ENCODE measurements at regions not wholly inside any gene's neighbourhood (a gene's known extent, or its start where the extent isn't known, plus 50 kb on each side); places are given as distances from the start of the nearest gene placed in this dataset.

DNA sequence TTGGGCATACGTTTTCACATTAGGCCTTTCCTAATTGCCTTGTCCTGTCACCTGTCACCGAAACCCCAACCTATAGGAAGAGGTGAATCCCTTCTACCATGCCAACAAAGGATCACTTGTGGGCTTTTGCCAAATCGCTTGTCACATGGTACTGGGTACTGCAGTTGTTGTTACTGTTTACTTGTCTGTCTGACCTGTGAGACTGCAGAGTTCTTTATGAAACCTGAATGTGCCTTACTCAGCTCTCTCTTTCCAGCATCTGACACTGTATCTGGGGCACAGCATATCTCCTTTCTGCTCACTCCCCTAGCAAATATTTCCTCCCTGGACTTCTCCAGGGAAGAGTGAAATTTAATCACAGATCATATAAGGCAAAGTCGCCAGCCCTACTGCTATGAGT, 1272.4 kb downstream of the CDH8 start:
- in situ Hi-C loops (cut with HindIII; ENCODE audit: low pct_ligation_motif_present, low sequenced_read_pairs), result no loop called here
- Histone ChIP-seq H3K36me3 (replicated peaks) (no peaks in the 10 kb centered on the region), H3K4me3 (ENCODE audit: low read depth, low read length) (no peak overlapping the region), H3K27ac (no peak overlapping the region), H3K27me3 (replicated peaks) (no peaks in the 10 kb centered on the region)
- TF ChIP-seq, protein P1, sequence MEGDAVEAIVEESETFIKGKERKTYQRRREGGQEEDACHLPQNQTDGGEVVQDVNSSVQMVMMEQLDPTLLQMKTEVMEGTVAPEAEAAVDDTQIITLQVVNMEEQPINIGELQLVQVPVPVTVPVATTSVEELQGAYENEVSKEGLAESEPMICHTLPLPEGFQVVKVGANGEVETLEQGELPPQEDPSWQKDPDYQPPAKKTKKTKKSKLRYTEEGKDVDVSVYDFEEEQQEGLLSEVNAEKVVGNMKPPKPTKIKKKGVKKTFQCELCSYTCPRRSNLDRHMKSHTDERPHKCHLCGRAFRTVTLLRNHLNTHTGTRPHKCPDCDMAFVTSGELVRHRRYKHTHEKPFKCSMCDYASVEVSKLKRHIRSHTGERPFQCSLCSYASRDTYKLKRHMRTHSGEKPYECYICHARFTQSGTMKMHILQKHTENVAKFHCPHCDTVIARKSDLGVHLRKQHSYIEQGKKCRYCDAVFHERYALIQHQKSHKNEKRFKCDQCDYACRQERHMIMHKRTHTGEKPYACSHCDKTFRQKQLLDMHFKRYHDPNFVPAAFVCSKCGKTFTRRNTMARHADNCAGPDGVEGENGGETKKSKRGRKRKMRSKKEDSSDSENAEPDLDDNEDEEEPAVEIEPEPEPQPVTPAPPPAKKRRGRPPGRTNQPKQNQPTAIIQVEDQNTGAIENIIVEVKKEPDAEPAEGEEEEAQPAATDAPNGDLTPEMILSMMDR (IDR thresholded peaks at IDR 0.05; ENCODE audit: low read depth, low read length, missing control alignments), result no peak
- no peak for DNase-seq

DNA sequence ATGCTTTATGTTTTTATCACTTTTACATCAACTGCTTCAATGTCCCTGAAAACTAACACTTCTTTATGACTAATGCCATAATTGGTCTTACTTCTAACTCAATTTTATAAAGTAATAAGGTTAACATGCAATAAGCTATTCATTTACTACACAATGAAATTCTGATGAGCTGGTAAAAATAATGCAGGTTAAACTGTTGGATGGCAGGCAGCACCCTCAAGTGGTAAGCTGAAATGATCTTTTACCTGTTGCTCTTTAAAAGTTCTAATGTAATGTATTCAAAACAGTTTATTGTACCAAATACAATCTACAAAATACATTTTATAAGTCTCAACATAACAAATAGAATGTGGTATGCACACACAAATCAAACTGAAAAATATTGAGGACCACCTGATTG, 1280.3 kb downstream of the CDH8 start:
- no peak for DNase-seq
- TF ChIP-seq, protein P1 (IDR thresholded peaks at IDR 0.05; ENCODE audit: low read depth, low read length, missing control alignments), result peak; percentile 35

DNA sequence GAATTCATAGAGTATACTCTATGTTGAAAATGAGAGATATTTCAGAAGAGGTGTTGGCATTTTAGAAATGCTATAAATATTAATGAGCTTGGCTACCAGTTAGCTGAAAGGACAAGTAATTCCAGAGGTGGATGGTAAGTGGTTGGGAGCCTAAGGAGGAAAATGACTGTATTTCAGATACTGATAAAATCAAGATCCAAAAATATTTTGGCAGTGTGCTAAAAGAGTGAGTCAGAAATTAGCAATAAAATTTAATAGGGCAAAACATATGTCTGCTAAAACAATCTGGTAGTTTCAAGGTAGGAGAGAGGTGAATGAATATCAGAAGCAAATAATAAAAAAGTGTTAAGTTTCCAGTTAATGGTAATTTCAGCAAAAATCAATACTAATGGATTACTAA, 1287.9 kb downstream of the CDH8 start:
- in situ Hi-C loops (cut with HindIII; ENCODE audit: low pct_ligation_motif_present, low sequenced_read_pairs), result no loop called here
- no peak for DNase-seq
- TF ChIP-seq, protein P1 (IDR thresholded peaks at IDR 0.05; ENCODE audit: low read depth, low read length, missing control alignments), result no peak
- Histone ChIP-seq H3K27ac (no peak overlapping the region), H3K4me3 (ENCODE audit: low read depth, low read length) (no peak overlapping the region), H3K36me3 (replicated peaks) (no peaks in the 10 kb centered on the region), H3K27me3 (replicated peaks) (no peaks in the 10 kb centered on the region)

More for the DNA sequence above, 1280.3 kb downstream of the CDH8 start:
- Histone ChIP-seq H3K27me3 (replicated peaks) (no peaks in the 10 kb centered on the region), H3K27ac (no peak overlapping the region), H3K36me3 (replicated peaks) (no peaks in the 10 kb centered on the region), H3K4me3 (ENCODE audit: low read depth, low read length) (no peak overlapping the region)
- in situ Hi-C loops (cut with HindIII; ENCODE audit: low pct_ligation_motif_present, low sequenced_read_pairs), result no loop called here

DNA sequence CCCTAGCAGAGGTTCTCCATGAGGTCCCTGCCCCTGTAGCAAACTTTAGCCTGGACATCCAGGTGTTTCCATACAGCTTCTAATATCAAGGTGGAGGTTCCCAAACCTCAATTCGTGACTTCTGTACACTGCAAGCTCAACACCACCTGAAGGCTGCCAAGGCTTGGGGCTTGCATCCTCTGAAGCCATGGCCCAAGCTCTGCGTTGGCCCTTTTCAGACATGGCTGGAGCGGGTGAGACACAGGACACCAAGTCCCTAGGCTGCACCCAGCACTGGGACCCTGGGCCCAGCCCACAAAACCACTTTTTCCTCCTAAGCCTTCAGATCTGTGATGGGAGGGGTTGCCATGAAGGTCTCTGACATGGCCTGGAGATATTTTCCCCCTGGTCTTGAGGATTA, 1292.0 kb downstream of the CDH8 start:
- Histone ChIP-seq H3K27ac (no peak overlapping the region), H3K36me3 (replicated peaks) (no peaks in the 10 kb centered on the region), H3K27me3 (replicated peaks) (no peaks in the 10 kb centered on the region), H3K4me3 (ENCODE audit: low read depth, low read length) (no peak overlapping the region)
- in situ Hi-C loops (cut with HindIII; ENCODE audit: low pct_ligation_motif_present, low sequenced_read_pairs), result no loop called here
- TF ChIP-seq, protein P1 (IDR thresholded peaks at IDR 0.05; ENCODE audit: low read depth, low read length, missing control alignments), result no peak
- no peak for DNase-seq

DNA sequence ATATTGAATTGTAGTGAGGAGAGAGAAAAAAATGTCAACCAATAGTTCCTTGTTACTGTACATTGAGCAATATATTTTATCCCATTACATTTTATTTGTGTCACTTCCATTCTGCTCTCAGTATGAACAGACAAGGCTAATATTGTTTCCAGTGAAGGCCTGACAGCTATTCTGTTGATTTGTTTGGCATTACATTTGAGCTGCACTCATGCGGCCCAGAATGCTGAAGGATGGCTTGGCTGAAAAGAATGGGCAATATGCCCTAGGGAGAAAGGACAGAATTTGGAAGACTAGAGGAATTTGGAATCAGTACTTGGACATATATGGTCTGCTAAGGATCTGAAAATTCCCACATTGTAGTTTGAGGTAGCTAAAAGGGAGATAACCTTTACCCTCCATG, 1294.4 kb downstream of the CDH8 start:
- H3K27me3 ChIP-seq (replicated peaks), result no peaks in the 10 kb centered on the region
- TF ChIP-seq, protein P1 (IDR thresholded peaks at IDR 0.05; ENCODE audit: low read depth, low read length, missing control alignments), result no peak
- H3K27ac ChIP-seq, result no peak overlapping the region
- DNase-seq, result no peak
- no peak overlapping the region for H3K4me3 ChIP-seq (ENCODE audit: low read depth, low read length)
- in situ Hi-C loops (cut with HindIII; ENCODE audit: low pct_ligation_motif_present, low sequenced_read_pairs), result no loop called here
- no peaks in the 10 kb centered on the region for H3K36me3 ChIP-seq (replicated peaks)
